ENCODE measurements at regions not wholly inside any gene's neighbourhood (a gene's known extent, or its start where the extent isn't known, plus 50 kb on each side); places are given as distances from the start of the nearest gene placed in this dataset.
"Not testable (repeated sequence)": the region's sequence is repeated elsewhere in the genome, so short reads cannot be mapped to it uniquely, and the experiment has no call there.

GRCh38 chr6:140660295-140660694 is 1285.8 kb upstream of the CITED2 start:
- no peaks in the 10 kb centered on the region for H3K36me3 ChIP-seq
- no peaks in the 10 kb centered on the region for H3K4me1 ChIP-seq
- 11% methylated on average over 2 of the region's 2 CpGs for WGBS
- no peak overlapping the region for H3K27ac ChIP-seq
- no peak for TF ChIP-seq EP300 (IDR thresholded peaks at IDR 0.05)
- no peaks in the 10 kb centered on the region for H3K27me3 ChIP-seq
- DNase-seq (ENCODE audit: low spot score in 2 of 2) = no peak
- no peak overlapping the region for H3K4me3 ChIP-seq
- H3K9me3 ChIP-seq = no peaks in the 10 kb centered on the region

GRCh38 chr6:140653972-140654371 is 1279.5 kb upstream of the CITED2 start:
- Histone ChIP-seq H3K27me3 (no peaks in the 10 kb centered on the region), H3K36me3 (no peaks in the 10 kb centered on the region), H3K27ac (no peak overlapping the region), H3K4me3 (no peak overlapping the region), H3K4me1 (no peaks in the 10 kb centered on the region), H3K9me3 (no peaks in the 10 kb centered on the region)
- TF ChIP-seq EP300 (IDR thresholded peaks at IDR 0.05) = no peak
- TF ChIP-seq POLR2A (IDR thresholded peaks at IDR 0.05) = no peak
- no peak for TF ChIP-seq POLR2AphosphoS5 (IDR thresholded peaks at IDR 0.05)
- TF ChIP-seq CTCF (IDR thresholded peaks at IDR 0.05) = no peak
- no peak for DNase-seq (ENCODE audit: low spot score in 2 of 2)

GRCh38 chr6:140653506-140653905 is 1279.1 kb upstream of the CITED2 start:
- DNase-seq (ENCODE audit: low spot score in 2 of 2) = no peak
- Histone ChIP-seq H3K27me3 (no peaks in the 10 kb centered on the region), H3K9me3 (no peaks in the 10 kb centered on the region), H3K4me1 (no peaks in the 10 kb centered on the region), H3K4me3 (no peak overlapping the region), H3K36me3 (no peaks in the 10 kb centered on the region), H3K27ac (no peak overlapping the region)
- no peak for TF ChIP-seq POLR2AphosphoS5 (IDR thresholded peaks at IDR 0.05)
- no peak for TF ChIP-seq CTCF (IDR thresholded peaks at IDR 0.05)
- no peak for TF ChIP-seq EP300 (IDR thresholded peaks at IDR 0.05)
- TF ChIP-seq POLR2A (IDR thresholded peaks at IDR 0.05) = no peak

GRCh38 chr6:140649502-140649901 is 1275.1 kb upstream of the CITED2 start:
- H3K27ac ChIP-seq; H3K36me3 ChIP-seq; DNase-seq (ENCODE audit: low spot score in 2 of 2); H3K9me3 ChIP-seq; H3K4me3 ChIP-seq; H3K4me1 ChIP-seq; H3K27me3 ChIP-seq: not testable (repeated sequence)
- WGBS = 85% methylated on average over 3 of the region's 3 CpGs

GRCh38 chr6:140647322-140647721 is 1272.9 kb upstream of the CITED2 start:
- DNase-seq (ENCODE audit: low spot score in 2 of 2); H3K4me1 ChIP-seq; H3K27ac ChIP-seq; H3K4me3 ChIP-seq; H3K27me3 ChIP-seq; H3K9me3 ChIP-seq; H3K36me3 ChIP-seq: not testable (repeated sequence)

- no peak overlapping the region for H3K4me3 ChIP-seq
- H3K36me3 ChIP-seq = no peaks in the 10 kb centered on the region
- no peak for TF ChIP-seq CTCF (IDR thresholded peaks at IDR 0.05)
- TF ChIP-seq POLR2AphosphoS5 (IDR thresholded peaks at IDR 0.05) = no peak
- no peak for TF ChIP-seq POLR2A (IDR thresholded peaks at IDR 0.05)
- TF ChIP-seq EP300 (IDR thresholded peaks at IDR 0.05) = no peak
- 84% methylated on average over 2 of the region's 2 CpGs for WGBS
- no peaks in the 10 kb centered on the region for H3K27me3 ChIP-seq
- H3K9me3 ChIP-seq = peaks cover 6% of the 10 kb centered on the region
- H3K27ac ChIP-seq = no peak overlapping the region
- no peak for DNase-seq (ENCODE audit: low spot score in 2 of 2)
- H3K4me1 ChIP-seq = no peaks in the 10 kb centered on the region
These were observed 1269.6 kb upstream of the CITED2 start for GRCh38 chr6:140644017-140644416.

- Histone ChIP-seq H3K36me3 (no peaks in the 10 kb centered on the region), H3K27ac (no peak overlapping the region), H3K4me1 (no peaks in the 10 kb centered on the region), H3K27me3 (no peaks in the 10 kb centered on the region), H3K4me3 (no peak overlapping the region), H3K9me3 (no peaks in the 10 kb centered on the region)
- TF ChIP-seq POLR2AphosphoS5 (IDR thresholded peaks at IDR 0.05) (no peak), EP300 (IDR thresholded peaks at IDR 0.05) (no peak), POLR2A (IDR thresholded peaks at IDR 0.05) (no peak), CTCF (IDR thresholded peaks at IDR 0.05) (no peak)
- no peak for DNase-seq (ENCODE audit: low spot score in 2 of 2)
These were observed 1267.0 kb upstream of the CITED2 start for GRCh38 chr6:140641412-140641811.
